H9 (cell line): ENCODE measurements at regions not wholly inside any gene's neighbourhood (a gene's known extent, or its start where the extent isn't known, plus 50 kb on each side); places are given as distances from the start of the nearest gene placed in this dataset.

Experiments used
- DNase-seq: peaks from one replicate; pipeline ENCODE4 v3.0.0-alpha.2; 2017
- H2AFZ ChIP-seq: one replicate; pipeline ENCODE4 v1.6.1; 2013; ENCODE audit warnings: mild to moderate bottlenecking, low read length, control low read depth, moderate library complexity
- H2AK5ac ChIP-seq: 2 replicates; pipeline ENCODE4 v1.6.1; 2013; ENCODE audit warnings: low read length, control low read depth, mixed read lengths; ENCODE audit not compliant: insufficient read length
- H2BK120ac ChIP-seq: one replicate; pipeline ENCODE4 v1.6.1; 2013; ENCODE audit warnings: low read depth, mild to moderate bottlenecking, low read length, control low read depth, inconsistent platforms; ENCODE audit not compliant: poor library complexity, severe bottlenecking
- H2BK12ac ChIP-seq: 2 replicates; pipeline ENCODE4 v1.6.1; 2013; ENCODE audit warnings: low read length, control low read depth, mixed read lengths, low read depth; ENCODE audit not compliant: insufficient read length
- H2BK15ac ChIP-seq: 2 replicates; pipeline ENCODE4 v1.6.1; 2013; ENCODE audit warnings: low read depth, low read length, control low read depth
- H2BK20ac ChIP-seq: one replicate; pipeline ENCODE4 v1.6.1; 2013; ENCODE audit warnings: low read depth, mild to moderate bottlenecking, low read length, control low read depth, inconsistent platforms; ENCODE audit not compliant: poor library complexity, severe bottlenecking
- H2BK5ac ChIP-seq: 2 replicates; pipeline ENCODE4 v1.6.1; 2013; ENCODE audit warnings: low read length, control low read depth, mixed read lengths; ENCODE audit not compliant: insufficient read length
- H3K14ac ChIP-seq: 2 replicates; pipeline ENCODE4 v1.6.1; 2013; ENCODE audit warnings: low read length, control low read depth; ENCODE audit not compliant: insufficient read depth
- H3K18ac ChIP-seq: 2 replicates; pipeline ENCODE4 v1.6.1; 2013; ENCODE audit warnings: low read depth, mild to moderate bottlenecking, mixed read lengths, low read length, control low read depth; ENCODE audit not compliant: insufficient read length
- H3K23ac ChIP-seq: 2 replicates; pipeline ENCODE4 v1.6.1; 2013; ENCODE audit warnings: low read length, control low read depth, mixed read lengths, low read depth; ENCODE audit not compliant: insufficient read length
- H3K23me2 ChIP-seq: 2 replicates; pipeline ENCODE4 v1.6.1; 2013; ENCODE audit warnings: low read depth, mild to moderate bottlenecking, mixed read lengths, low read length, control low read depth; ENCODE audit not compliant: insufficient read length, poor library complexity, severe bottlenecking
- H3K27ac ChIP-seq: 2 replicates; pipeline ENCODE4 v1.5.1; 2013; ENCODE audit warnings: low read length, control low read depth, mixed read lengths, low read depth; ENCODE audit not compliant: insufficient read length
- H3K27me3 ChIP-seq: 2 replicates; pipeline ENCODE4 v1.6.1; 2013; ENCODE audit warnings: low read length, control low read depth, inconsistent platforms; ENCODE audit not compliant: insufficient read depth
- H3K4ac ChIP-seq: 2 replicates; pipeline ENCODE4 v1.6.1; 2013; ENCODE audit warnings: low read depth, mild to moderate bottlenecking, control low read depth, inconsistent platforms, low read length, moderate library complexity
- H3K4me1 ChIP-seq: 2 replicates; pipeline ENCODE4 v1.6.1; 2013; ENCODE audit warnings: low read length, control low read depth, inconsistent platforms; ENCODE audit not compliant: insufficient read depth
- H3K4me2 ChIP-seq: 2 replicates; pipeline ENCODE4 v1.6.1; 2013; ENCODE audit warnings: low read length, control low read depth, mixed read lengths; ENCODE audit not compliant: insufficient read length, insufficient read depth
- H3K56ac ChIP-seq: 2 replicates; pipeline ENCODE4 v1.6.1; 2013; ENCODE audit warnings: low read depth, mild to moderate bottlenecking, mixed read lengths, low read length, control low read depth; ENCODE audit not compliant: insufficient read length
- H3K79me1 ChIP-seq: 2 replicates; pipeline ENCODE4 v1.6.1; 2013; ENCODE audit warnings: low read depth, mild to moderate bottlenecking, moderate library complexity, low read length, control low read depth, inconsistent platforms; ENCODE audit not compliant: insufficient read depth, poor library complexity, severe bottlenecking
- H3K79me2 ChIP-seq: 2 replicates; pipeline ENCODE4 v1.6.1; 2013; ENCODE audit warnings: low read length, control low read depth, inconsistent platforms; ENCODE audit not compliant: insufficient read depth
- H3K9ac ChIP-seq: 2 replicates; pipeline ENCODE4 v1.6.1; 2013; ENCODE audit warnings: low read length, control low read depth, mixed read lengths; ENCODE audit not compliant: insufficient read length; ENCODE audit errors: extremely low read depth
- H3K9me3 ChIP-seq: one replicate; pipeline ENCODE4 v1.6.1; 2013; ENCODE audit warnings: low read depth, low read length, inconsistent platforms; ENCODE audit not compliant: control insufficient read depth
- H3T11ph ChIP-seq: one replicate; pipeline ENCODE4 v1.6.1; 2013; ENCODE audit warnings: mild to moderate bottlenecking, low read length, control low read depth, inconsistent platforms
- H4K20me1 ChIP-seq: one replicate; pipeline ENCODE4 v1.6.1; 2013; ENCODE audit not compliant: control insufficient read depth, insufficient read length, insufficient read depth
- H4K5ac ChIP-seq: 2 replicates; pipeline ENCODE4 v1.6.1; 2013; ENCODE audit warnings: low read depth, mild to moderate bottlenecking, mixed read lengths, low read length, control low read depth; ENCODE audit not compliant: insufficient read length
- H4K8ac ChIP-seq: replicated peaks from 2 replicates; pipeline ENCODE4 v1.6.1; 2013; ENCODE audit warnings: low read length, control low read depth, mixed read lengths, low read depth; ENCODE audit not compliant: insufficient read length
- H4K91ac ChIP-seq: 2 replicates; pipeline ENCODE4 v1.6.1; 2013; ENCODE audit warnings: low read depth, mild to moderate bottlenecking, moderate library complexity, mixed read lengths, low read length, control low read depth; ENCODE audit not compliant: insufficient read length
- H3K27ac Mint-ChIP-seq, 3 experiments: 2 replicates in 2 of 3; 3 replicates in 1 of 3; pipeline ENCODE4 v1.8.0; 2020 to 2021; ENCODE audit warnings: mixed read lengths in 3 of 3, mild to moderate bottlenecking in 1 of 3, moderate library complexity in 1 of 3
- H3K27me3 Mint-ChIP-seq: 2 replicates; pipeline ENCODE4 v1.8.0; 2021; ENCODE audit warnings: low read depth, mild to moderate bottlenecking, moderate library complexity, mixed read lengths
- H3K36me3 Mint-ChIP-seq, 3 experiments: 2 replicates in 2 of 3; 3 replicates in 1 of 3; pipeline ENCODE4 v1.8.0; 2020 to 2021; ENCODE audit warnings: low read depth in 3 of 3, mixed read lengths in 3 of 3; ENCODE audit not compliant: insufficient read depth in 1 of 3
- H3K4me1 Mint-ChIP-seq, 2 experiments: 2 replicates each; pipeline ENCODE4 v1.8.0; 2020; ENCODE audit warnings: mixed read lengths in 2 of 2
- H3K4me3 Mint-ChIP-seq, 2 experiments: 2 replicates in 1 of 2; 3 replicates in 1 of 2; pipeline ENCODE4 v1.8.0; 2020 to 2021; ENCODE audit warnings: mild to moderate bottlenecking in 2 of 2, mixed read lengths in 2 of 2, moderate library complexity in 1 of 2
- H3K9me3 Mint-ChIP-seq, 2 experiments: 2 replicates in 1 of 2; 3 replicates in 1 of 2; pipeline ENCODE4 v1.8.0; 2020; ENCODE audit warnings: mild to moderate bottlenecking in 2 of 2, mixed read lengths in 2 of 2, moderate library complexity in 1 of 2
- WGBS: extraction: QIAGEN DNeasy Blood & Tissue Kit; methylation state at CpG from one replicate; pipeline ENCODE4 v1.1.7; 2013; ENCODE audit warnings: missing lambda C conversion rate, low lambda C conversion rate, mixed read lengths; ENCODE audit not compliant: insufficient read length; ENCODE audit errors: extremely low coverage; 5-methylcytosine and 5-hydroxymethylcytosine counted together
- TF ChIP-seq, protein P1 (sequence below): fragments of 200-600 bp; sonication (generic); conservative IDR thresholded peaks from 3 replicates; pipeline ENCODE4 v1.8.0; 2021; ENCODE audit warnings: antibody characterized with exemption, mild to moderate bottlenecking

DNA sequence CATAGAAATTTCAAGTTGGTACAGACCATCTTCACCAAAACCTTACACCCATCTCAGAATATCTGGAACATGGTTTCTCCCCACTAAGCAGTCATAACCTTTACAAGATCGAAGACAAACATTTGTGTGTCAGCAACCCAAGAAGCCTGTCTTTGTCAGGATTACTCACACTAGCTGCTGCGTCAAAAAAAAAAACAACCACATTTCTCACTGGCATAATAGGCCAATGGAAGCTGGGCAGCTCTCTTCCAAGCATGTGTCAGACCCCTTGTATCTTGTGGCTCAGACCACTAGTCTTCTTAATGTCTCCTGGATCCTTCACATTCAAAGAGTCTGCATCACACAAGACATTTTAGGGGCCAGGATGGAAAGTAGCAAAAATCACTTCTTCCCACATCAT, 266.9 kb upstream of the IGF1R start:
- Histone ChIP-seq H4K5ac (no peak overlapping the region), H2BK20ac (no peak overlapping the region), H3T11ph (no peak overlapping the region), H2BK12ac (no peak overlapping the region), H3K4me1 (no peaks in the 10 kb centered on the region), H2BK5ac (no peak overlapping the region), H3K4me2 (no peak overlapping the region), H3K27ac (no peak overlapping the region), H3K9ac (no peak overlapping the region), H2AFZ (no peak overlapping the region), H2AK5ac (no peak overlapping the region), H3K79me2 (no peaks in the 10 kb centered on the region), H3K27me3 (no peaks in the 10 kb centered on the region), H3K18ac (no peak overlapping the region), H4K91ac (no peak overlapping the region), H3K23ac (no peak overlapping the region), H3K23me2 (no peaks in the 10 kb centered on the region), H2BK15ac (no peak overlapping the region), H2BK120ac (no peak overlapping the region), H4K20me1 (no peaks in the 10 kb centered on the region), H4K8ac (no peak overlapping the region), H3K79me1 (no peaks in the 10 kb centered on the region), H3K14ac (no peak overlapping the region), H3K56ac (no peak overlapping the region), H3K4ac (no peak overlapping the region), H3K9me3 (no peaks in the 10 kb centered on the region)
- no peak for DNase-seq
- Mint-ChIP-seq H3K4me1 (peaks cover 8 to 10% of the 10 kb centered on the region in 2 experiments), H3K27me3 (peaks cover under 1% of the 10 kb centered on the region; the same call in 1 of the 2 replicates), H3K9me3 (peaks cover 18 to 20% of the 10 kb centered on the region in 2 experiments), H3K36me3 (peaks cover 2 to 22% (median 8%) of the 10 kb centered on the region in 3 experiments; a peak in 6 of 7 replicates), H3K27ac (no peak overlapping the region), H3K4me3 (no peak overlapping the region)
- no CpG with 5 or more reads among the region's 2 CpGs for WGBS
- TF ChIP-seq, protein P1, sequence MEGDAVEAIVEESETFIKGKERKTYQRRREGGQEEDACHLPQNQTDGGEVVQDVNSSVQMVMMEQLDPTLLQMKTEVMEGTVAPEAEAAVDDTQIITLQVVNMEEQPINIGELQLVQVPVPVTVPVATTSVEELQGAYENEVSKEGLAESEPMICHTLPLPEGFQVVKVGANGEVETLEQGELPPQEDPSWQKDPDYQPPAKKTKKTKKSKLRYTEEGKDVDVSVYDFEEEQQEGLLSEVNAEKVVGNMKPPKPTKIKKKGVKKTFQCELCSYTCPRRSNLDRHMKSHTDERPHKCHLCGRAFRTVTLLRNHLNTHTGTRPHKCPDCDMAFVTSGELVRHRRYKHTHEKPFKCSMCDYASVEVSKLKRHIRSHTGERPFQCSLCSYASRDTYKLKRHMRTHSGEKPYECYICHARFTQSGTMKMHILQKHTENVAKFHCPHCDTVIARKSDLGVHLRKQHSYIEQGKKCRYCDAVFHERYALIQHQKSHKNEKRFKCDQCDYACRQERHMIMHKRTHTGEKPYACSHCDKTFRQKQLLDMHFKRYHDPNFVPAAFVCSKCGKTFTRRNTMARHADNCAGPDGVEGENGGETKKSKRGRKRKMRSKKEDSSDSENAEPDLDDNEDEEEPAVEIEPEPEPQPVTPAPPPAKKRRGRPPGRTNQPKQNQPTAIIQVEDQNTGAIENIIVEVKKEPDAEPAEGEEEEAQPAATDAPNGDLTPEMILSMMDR: no peak
